Breast epithelium (tissue), 3 donors: ENCODE measurements at regions not wholly inside any gene's neighbourhood (a gene's known extent, or its start where the extent isn't known, plus 50 kb on each side); places are given as distances from the start of the nearest gene placed in this dataset.

Experiments used
- POLR2A ChIP-seq: fragments of 450-650 bp; IDR thresholded peaks from one replicate; pipeline ENCODE4 v1.6.1; 2016; ENCODE audit warnings: antibody characterized with exemption, mild to moderate bottlenecking, moderate library complexity
- POLR2AphosphoS5 ChIP-seq, 3 donors: sonication (generic); formaldehyde crosslinking; IDR thresholded peaks; one replicate each; pipeline ENCODE4 v1.6.1; 2017; ENCODE audit warnings: antibody characterized with exemption in 3 of 3
- TF ChIP-seq, protein P1 (sequence below), 3 donors: fragments of 450-650 bp; IDR thresholded peaks; one replicate each; pipeline ENCODE4 v1.5.1; 2016 to 2017; ENCODE audit warnings: antibody characterized with exemption in 3 of 3, mild to moderate bottlenecking in 3 of 3, moderate library complexity in 3 of 3

DNA sequence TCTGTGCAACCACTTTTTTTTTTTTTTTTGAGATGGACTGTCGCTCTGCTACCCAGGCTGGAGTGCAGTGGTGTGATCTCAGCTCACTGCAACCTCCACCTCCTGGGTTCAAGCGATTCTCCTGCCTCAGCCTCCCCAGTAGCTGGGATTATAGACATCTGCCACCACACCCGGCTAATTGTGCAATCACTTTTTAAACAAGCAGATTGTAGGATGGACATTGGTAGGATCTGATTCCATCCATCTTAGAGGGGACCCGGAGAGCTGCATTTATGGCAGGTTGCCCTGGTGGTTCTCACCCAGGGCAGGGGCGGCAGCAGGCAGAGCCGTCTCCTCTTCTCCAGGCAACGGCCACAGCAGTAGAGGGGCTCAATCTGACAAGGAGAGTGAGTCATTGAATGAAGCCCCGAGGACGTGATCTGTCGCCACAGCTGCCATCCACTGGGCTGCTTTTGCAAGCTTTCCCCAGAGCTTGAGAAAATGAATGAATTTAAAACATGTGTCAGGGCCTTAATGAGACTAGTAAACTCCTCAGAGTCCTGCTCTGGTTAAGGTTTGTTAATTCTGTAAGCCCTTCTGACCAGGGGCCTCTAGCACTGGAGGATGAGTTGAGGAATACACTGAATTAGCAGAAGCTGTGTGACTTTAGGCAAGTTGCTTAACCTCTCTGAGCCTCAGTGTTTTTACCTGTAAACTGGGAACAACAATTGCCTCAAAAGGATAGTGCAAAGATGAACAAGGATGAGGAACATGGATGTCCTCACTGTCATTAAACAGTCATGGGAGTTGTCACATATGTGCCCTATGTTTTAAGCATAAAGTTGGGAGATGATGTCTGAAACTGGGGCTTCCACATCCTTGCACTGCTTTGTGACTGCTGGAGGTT lies 129.1 kb downstream of the ASB7 start:
- TF ChIP-seq, protein P1, sequence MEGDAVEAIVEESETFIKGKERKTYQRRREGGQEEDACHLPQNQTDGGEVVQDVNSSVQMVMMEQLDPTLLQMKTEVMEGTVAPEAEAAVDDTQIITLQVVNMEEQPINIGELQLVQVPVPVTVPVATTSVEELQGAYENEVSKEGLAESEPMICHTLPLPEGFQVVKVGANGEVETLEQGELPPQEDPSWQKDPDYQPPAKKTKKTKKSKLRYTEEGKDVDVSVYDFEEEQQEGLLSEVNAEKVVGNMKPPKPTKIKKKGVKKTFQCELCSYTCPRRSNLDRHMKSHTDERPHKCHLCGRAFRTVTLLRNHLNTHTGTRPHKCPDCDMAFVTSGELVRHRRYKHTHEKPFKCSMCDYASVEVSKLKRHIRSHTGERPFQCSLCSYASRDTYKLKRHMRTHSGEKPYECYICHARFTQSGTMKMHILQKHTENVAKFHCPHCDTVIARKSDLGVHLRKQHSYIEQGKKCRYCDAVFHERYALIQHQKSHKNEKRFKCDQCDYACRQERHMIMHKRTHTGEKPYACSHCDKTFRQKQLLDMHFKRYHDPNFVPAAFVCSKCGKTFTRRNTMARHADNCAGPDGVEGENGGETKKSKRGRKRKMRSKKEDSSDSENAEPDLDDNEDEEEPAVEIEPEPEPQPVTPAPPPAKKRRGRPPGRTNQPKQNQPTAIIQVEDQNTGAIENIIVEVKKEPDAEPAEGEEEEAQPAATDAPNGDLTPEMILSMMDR (IDR thresholded peaks at IDR 0.05) = no peak
- no peak for TF ChIP-seq POLR2A
- no peak for TF ChIP-seq POLR2AphosphoS5 (IDR thresholded peaks at IDR 0.05)
